ENCODE measurements at regions not wholly inside any gene's neighbourhood (a gene's known extent, or its start where the extent isn't known, plus 50 kb on each side); places are given as distances from the start of the nearest gene placed in this dataset.

DNA sequence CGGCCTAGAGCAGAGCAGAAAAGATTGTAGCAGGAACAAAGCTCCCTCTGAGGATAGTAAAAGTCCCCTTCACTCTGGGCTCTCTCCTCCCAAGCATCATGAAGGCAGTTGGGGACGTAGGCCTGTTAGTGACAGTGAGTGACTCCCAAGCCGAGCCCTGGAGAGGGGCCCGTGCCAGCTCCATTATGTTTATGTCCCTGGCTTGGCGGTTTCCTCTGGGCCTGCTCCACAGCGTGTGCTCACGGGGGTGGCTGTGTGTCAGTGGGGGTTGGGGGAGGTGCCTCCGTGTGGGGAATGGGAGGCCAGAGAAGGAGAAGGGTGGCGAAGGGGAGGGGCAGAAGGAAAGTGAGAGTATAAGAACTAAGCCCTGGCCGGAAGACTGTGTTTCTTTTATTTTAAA is 170.0 kb upstream of the VASH1 start:
- Histone ChIP-seq H3K4me3 (replicated peaks; ENCODE audit: low read depth, low read length) (no peak overlapping the region), H3K36me3 (ENCODE audit: control insufficient read depth, insufficient read depth, low read length) (no peaks in the 10 kb centered on the region), H3K27me3 (replicated peaks; ENCODE audit: control insufficient read depth, insufficient read depth, low read length) (no peaks in the 10 kb centered on the region; the same call in 1 of the 2 replicates)
- no peak for DNase-seq (ENCODE audit: extremely low read depth, insufficient read length)
- TF ChIP-seq, protein P1, sequence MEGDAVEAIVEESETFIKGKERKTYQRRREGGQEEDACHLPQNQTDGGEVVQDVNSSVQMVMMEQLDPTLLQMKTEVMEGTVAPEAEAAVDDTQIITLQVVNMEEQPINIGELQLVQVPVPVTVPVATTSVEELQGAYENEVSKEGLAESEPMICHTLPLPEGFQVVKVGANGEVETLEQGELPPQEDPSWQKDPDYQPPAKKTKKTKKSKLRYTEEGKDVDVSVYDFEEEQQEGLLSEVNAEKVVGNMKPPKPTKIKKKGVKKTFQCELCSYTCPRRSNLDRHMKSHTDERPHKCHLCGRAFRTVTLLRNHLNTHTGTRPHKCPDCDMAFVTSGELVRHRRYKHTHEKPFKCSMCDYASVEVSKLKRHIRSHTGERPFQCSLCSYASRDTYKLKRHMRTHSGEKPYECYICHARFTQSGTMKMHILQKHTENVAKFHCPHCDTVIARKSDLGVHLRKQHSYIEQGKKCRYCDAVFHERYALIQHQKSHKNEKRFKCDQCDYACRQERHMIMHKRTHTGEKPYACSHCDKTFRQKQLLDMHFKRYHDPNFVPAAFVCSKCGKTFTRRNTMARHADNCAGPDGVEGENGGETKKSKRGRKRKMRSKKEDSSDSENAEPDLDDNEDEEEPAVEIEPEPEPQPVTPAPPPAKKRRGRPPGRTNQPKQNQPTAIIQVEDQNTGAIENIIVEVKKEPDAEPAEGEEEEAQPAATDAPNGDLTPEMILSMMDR (IDR thresholded peaks at IDR 0.05; ENCODE audit: insufficient read depth, low read length, poor library complexity, severe bottlenecking): no peak

GRCh38 chr14:76595266-76595665 is 166.0 kb upstream of the VASH1 start:
- no peak for DNase-seq (ENCODE audit: extremely low read depth, insufficient read length)
- H3K27me3 ChIP-seq (replicated peaks; ENCODE audit: control insufficient read depth, insufficient read depth, low read length): no peaks in the 10 kb centered on the region
- H3K4me3 ChIP-seq (replicated peaks; ENCODE audit: low read depth, low read length): no peak overlapping the region
- no peaks in the 10 kb centered on the region for H3K36me3 ChIP-seq (ENCODE audit: control insufficient read depth, insufficient read depth, low read length)
- TF ChIP-seq, protein P1 (IDR thresholded peaks at IDR 0.05; ENCODE audit: insufficient read depth, low read length, poor library complexity, severe bottlenecking): no peak

DNA sequence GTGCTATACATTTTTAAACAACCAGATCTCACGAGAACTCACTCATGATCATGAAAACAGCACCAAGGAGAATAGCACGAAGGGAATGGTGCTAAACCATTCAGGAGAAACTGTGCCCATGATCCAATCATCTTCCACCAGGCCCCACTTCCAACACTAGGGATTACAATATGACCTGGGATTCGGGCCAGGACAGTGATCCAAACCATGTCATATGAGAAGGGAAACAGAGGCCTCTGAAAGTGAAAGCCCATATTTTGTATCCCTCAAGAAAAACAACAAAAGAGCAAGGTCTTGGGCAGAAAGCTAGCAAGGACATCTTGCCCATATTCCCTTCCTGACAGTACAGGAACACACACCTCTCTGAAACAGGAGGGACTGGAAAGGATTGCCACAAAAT is 163.9 kb upstream of the VASH1 start:
- Histone ChIP-seq H3K4me3 (replicated peaks; ENCODE audit: low read depth, low read length) (no peak overlapping the region), H3K27me3 (replicated peaks; ENCODE audit: control insufficient read depth, insufficient read depth, low read length) (no peaks in the 10 kb centered on the region), H3K36me3 (ENCODE audit: control insufficient read depth, insufficient read depth, low read length) (no peaks in the 10 kb centered on the region)
- DNase-seq (ENCODE audit: extremely low read depth, insufficient read length): no peak
- TF ChIP-seq, protein P1 (IDR thresholded peaks at IDR 0.05; ENCODE audit: insufficient read depth, low read length, poor library complexity, severe bottlenecking): no peak

GRCh38 chr14:76599141-76599540 is 162.1 kb upstream of the VASH1 start:
- TF ChIP-seq, protein P1 (IDR thresholded peaks at IDR 0.05; ENCODE audit: insufficient read depth, low read length, poor library complexity, severe bottlenecking): no peak
- DNase-seq (ENCODE audit: extremely low read depth, insufficient read length): no peak
- Histone ChIP-seq H3K4me3 (replicated peaks; ENCODE audit: low read depth, low read length) (no peak overlapping the region), H3K27me3 (replicated peaks; ENCODE audit: control insufficient read depth, insufficient read depth, low read length) (no peaks in the 10 kb centered on the region), H3K36me3 (ENCODE audit: control insufficient read depth, insufficient read depth, low read length) (no peaks in the 10 kb centered on the region)

- Histone ChIP-seq H3K4me3 (replicated peaks; ENCODE audit: low read depth, low read length) (no peak overlapping the region), H3K27me3 (replicated peaks; ENCODE audit: control insufficient read depth, insufficient read depth, low read length) (no peaks in the 10 kb centered on the region), H3K36me3 (ENCODE audit: control insufficient read depth, insufficient read depth, low read length) (no peaks in the 10 kb centered on the region)
- TF ChIP-seq, protein P1 (IDR thresholded peaks at IDR 0.05; ENCODE audit: insufficient read depth, low read length, poor library complexity, severe bottlenecking): no peak
- no peak for DNase-seq (ENCODE audit: extremely low read depth, insufficient read length)
These were observed 161.5 kb upstream of the VASH1 start for GRCh38 chr14:76599559-76600287.

Measured in GM06990 (cell line).